DMS 273 (cell line): ENCODE measurements at regions not wholly inside any gene's neighbourhood (a gene's known extent, or its start where the extent isn't known, plus 50 kb on each side); places are given as distances from the start of the nearest gene placed in this dataset.

Experiments used
- DNase-seq: peaks from one replicate; lab custom pipeline; 2025; ENCODE audit not compliant: unreplicated experiment; lab: John Stamatoyannopoulos, UW

DNA sequence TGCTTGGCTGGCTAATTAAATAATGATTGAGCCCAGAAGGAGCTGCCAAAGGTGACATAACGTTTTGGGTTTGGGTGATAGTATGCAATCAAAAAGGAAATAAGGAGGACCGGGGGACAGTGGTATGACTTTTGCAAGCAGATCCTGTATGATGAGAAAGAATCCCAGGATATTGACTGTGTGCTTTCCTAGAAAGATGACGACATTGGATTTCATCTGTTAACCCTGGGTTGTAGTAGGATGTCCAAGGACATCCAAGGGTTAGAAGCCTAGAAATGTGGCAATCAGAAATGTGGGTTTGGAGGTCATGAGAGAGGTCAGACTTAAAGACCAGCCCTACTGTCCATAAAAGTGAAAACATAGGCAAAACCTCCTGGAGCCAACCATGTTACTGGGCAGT is 50.3 kb upstream of the HMHB1 start:
- no peak for DNase-seq

DNA sequence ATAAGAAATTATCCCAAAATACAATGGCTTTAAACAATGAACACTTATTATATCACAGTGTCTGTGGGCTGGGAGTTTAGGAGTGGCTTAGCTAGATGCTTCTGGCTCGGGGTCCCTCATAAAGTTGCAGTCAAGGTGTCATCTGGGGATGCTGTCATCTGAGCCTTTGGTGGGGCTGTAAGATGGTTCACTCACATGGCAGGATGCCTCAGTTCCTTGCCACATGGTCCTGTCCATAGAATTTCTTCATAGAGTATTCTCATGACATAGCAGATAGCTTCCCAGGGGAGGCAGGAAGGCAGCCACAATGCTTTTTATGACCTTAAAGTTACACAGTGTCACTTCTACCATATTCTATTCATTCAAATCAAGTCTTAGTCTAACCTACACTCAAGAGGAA is 51.2 kb upstream of the HMHB1 start:
- DNase-seq = no peak

GRCh38 chr5:143760131-143760505 is 51.8 kb upstream of the HMHB1 start:
- DNase-seq = no peak

- DNase-seq = no peak
These were observed 52.4 kb upstream of the HMHB1 start for GRCh38 chr5:143759396-143760130.

- DNase-seq = no peak
These were observed 53.2 kb upstream of the HMHB1 start for GRCh38 chr5:143758750-143759149.

- no peak for DNase-seq
These were observed 53.9 kb upstream of the HMHB1 start for GRCh38 chr5:143758015-143758414.

GRCh38 chr5:143757116-143757515 is 54.8 kb upstream of the HMHB1 start:
- no peak for DNase-seq

DNA sequence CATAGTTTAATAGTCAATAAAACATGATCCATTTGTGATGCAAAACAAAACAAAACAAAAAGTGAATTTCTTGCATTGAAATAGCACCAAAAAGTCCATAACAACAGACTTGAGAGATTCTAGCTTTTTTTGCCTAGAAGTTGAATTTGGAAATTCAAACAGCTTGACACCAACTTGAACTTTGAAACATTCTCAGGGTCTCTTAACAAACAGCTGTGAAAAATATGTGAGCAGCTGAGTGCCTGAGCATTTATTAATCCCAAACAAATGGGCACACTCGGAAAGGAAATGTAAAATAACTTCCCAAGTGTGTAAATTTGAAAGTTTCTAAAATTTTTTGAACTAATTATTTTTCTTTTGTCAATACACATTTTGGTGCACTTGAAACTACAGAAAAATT is 56.0 kb upstream of the HMHB1 start:
- DNase-seq = no peak

DNA sequence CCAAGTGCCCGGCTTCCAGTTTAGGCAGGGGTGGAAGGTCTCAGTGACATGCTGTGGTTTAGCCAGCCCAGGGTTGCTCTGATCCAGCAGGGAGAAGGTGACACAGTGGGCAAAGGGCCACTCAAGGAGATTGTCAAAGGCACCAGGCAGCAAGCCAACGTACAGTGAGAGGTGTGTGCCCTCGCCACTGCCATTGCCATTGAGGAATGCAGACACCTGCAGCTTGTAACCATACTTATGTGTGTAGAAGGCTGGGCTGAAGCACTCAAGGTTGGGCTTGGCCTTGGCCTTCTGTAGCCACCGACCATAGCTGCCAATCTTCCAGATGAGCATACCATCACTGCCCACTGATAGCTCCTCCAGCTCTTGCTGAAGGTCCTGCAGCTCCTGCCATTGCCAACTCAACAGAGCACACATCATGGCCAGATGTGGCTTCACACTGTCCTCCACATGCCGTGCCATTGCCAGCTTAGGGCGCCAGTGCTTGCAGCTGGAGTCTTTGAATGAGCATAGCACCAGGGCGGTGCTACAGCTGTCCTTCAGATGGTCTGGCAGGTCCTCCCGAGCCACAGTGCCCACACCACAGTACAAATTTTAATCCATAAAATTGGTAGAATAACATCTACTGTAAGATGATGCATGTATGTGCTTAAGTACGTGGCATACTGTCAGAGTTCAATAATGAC is 59.7 kb upstream of the HMHB1 start:
- DNase-seq = no peak

GRCh38 chr5:143751342-143751741 is 60.6 kb upstream of the HMHB1 start:
- no peak for DNase-seq

DNA sequence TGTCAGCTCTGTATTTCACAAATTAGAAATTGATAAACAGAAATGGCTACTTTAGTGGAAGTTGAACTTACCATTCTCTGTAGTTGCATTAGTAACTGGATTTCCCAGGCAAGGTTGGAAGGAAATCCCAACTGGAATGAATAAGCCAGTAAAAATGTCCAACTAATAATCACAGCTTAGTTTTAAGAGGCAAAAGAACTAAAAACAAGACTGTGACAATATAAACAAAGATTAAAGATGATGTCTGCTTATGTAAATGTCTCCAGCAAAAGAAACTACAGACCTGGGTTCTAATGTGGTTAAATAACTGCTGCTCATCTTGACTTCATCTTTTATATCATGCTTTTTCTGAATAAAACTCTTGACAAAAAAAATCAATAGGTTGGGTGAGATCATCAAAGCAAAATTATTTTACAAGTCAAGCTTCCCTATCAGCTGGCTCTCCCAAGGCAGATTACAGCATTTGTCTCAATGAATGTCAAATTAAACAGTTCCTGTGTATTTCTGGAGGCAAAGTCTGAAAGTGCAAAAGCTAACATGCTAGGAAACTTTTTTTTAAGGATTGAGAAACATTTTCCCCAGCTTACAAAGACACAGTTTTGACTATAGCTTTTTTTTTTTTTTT is 62.3 kb upstream of the HMHB1 start:
- no peak for DNase-seq

GRCh38 chr5:143748516-143748915 is 63.4 kb upstream of the HMHB1 start:
- no peak for DNase-seq

- no peak for DNase-seq
These were observed 69.0 kb upstream of the HMHB1 start for GRCh38 chr5:143742951-143743350.

DNA sequence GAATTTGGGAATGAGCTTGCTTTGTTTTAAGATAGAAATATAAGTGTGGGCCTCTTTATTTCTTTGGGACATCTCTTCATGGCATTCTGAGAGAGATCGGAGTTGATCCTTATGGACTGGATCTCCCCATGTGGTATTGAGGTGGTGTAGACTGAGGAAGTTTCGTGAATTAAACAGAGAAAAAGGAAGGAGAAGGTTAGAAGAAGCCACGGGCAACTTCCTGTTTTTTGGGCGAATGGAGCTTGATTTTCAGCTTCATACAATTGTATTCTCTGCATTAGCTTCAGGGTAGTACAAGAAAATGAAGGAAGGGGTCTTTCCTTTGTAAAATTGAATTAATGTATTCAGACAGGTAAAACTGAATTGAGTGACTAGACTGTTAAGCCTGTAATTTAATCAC is 70.5 kb upstream of the HMHB1 start:
- DNase-seq = no peak

GRCh38 chr5:143740956-143741355 is 71.0 kb upstream of the HMHB1 start:
- no peak for DNase-seq

DNA sequence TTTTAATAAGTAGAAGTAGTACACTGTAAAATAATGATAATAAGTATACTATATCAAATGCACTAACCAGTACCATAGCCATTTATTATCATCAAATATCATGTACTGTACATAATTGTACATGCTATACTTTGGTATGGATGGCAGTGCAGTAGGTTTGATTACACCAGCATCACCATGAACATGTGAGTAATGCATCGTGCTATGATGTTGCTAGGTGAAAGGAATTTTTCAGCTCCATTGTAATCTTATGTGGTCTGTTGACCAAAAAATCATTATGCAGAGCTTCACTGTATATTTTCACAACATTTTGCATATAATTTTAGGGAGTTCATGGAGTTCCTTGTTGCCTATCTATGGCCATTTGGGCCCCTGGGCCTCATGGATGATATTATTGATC is 72.2 kb upstream of the HMHB1 start:
- DNase-seq = no peak

DNA sequence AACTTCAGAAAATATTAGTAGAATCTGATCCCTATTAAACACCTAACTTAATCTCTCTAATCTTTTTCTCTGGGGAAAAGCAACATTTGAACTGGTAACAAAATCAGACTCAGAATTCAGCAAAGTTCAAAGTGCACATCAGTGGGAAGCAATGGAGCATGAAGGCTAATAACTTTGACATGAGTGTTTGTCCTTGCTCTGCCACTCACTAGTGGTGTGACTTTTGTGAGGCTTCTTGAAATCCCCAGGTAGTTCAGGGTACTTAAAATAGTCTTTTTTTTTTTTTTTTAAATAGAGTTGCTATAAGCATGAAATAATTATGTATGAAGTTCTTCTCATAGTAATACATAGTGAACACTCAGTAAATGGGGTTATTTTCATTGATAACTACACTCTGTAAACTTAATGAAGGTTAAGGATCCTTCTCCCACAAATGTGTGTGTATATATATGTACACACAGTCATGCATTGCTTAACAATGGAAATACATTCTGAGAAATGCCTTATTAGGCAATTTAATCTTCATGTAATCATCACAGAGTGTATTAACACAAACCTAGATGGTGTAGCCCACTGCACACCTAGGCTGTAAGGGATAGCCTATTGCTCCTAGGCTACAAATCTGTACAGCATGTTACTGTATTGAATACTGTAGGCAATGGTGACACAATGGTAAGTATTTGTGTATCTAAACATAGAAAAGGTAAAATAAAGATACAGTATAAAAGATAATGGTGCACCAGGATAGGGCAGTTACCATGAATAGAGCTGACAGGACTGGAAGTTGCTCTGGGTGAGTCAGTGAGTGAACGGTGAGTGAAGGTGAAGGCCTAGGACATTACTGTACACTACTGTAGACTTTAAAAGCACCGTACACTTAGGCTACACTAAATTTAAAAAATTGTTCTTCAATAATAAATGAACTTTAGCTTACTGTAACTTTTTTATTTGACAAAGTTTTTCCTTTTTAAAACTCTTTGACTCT is 73.3 kb upstream of the HMHB1 start:
- DNase-seq = no peak

DNA sequence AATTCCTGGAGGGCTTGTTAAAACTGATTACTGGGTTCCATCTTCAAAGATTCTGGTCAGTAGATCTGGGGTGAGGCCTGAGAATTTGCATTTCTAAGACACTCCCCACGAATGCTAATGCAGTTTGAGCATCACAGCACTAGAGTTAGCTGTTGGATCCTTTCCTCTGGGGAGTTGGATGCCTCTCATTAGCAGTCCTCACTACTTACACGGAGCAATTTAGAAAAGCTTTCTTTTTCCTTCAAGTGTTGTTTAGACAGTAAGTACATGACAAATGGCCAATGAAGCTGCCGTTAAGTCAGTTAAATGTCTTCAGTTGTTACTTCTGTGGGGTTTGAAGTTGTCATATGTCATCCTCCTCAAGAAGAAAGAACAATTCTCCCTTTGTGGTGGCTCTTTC is 74.9 kb upstream of the HMHB1 start:
- DNase-seq = no peak

DNA sequence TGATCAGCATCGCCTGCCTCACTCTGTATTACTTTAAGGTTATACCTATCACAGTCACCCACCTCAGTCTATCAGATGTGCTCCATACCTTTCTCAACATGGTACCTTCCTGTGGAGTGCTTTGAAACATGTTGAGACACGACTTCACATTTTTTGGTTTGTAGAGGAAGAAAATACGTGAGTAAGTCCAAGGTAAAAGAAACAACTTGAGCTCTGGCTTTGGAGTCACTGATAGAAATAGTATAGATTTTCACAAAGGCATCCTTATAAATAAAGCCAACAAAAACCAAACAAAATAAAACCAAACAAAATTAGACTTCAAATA is 77.5 kb upstream of the HMHB1 start:
- no peak for DNase-seq

GRCh38 chr5:143733665-143734455 is 78.1 kb upstream of the HMHB1 start:
- DNase-seq = no peak

DNA sequence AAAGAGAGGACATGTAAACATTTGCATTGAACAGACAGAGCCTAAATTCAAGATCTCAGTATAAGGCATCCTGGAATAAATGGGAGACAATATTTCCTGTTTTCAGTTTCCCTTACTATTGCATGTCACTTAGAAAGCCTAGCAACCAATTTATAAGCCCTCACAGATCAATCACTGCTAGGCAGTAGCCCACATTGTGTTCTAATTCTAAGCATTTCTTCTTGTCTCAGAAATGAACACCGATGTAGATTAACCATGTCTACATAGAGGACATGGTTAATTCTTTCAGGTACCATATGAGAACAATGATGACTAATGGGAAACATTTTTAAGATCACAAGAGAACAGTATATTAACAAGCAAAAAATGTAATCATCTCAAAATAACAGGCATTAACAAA is 79.6 kb upstream of the HMHB1 start:
- DNase-seq = no peak
